ENCODE measurements at regions not wholly inside any gene's neighbourhood (a gene's known extent, or its start where the extent isn't known, plus 50 kb on each side); places are given as distances from the start of the nearest gene placed in this dataset.

- no peak for FAIRE-seq
These were observed 57.7 kb upstream of the ERBB4 start for GRCh38 chr2:212596276-212596675.

GRCh38 chr2:212595036-212595654 lies 56.5 kb upstream of the ERBB4 start:
- FAIRE-seq: no peak

DNA sequence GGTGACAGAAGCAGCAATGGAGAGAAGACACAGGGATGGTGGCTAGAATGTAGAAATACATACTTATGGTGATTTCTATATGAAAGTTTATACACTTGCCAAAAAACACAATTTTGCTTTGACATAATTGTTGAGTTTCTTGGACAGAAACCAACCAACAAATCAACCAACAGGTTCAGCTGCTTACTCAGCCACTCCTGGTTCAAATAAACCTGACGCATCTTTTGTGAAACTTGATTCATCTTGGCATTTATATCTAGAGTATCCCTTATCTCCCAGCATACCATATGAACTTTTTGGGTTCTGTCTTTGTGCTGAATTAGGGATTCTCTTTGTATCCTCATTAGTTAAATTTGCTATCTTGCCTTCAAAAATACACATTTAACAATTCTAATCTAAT lies 54.1 kb upstream of the ERBB4 start:
- FAIRE-seq: no peak

Measured in islet of Langerhans (tissue), 1 donor.